Activated CD4-positive, CD25-positive, alpha-beta regulatory T cell (primary cell): ENCODE measurements at regions not wholly inside any gene's neighbourhood (a gene's known extent, or its start where the extent isn't known, plus 50 kb on each side); places are given as distances from the start of the nearest gene placed in this dataset.
"Not testable (repeated sequence)": the region's sequence is repeated elsewhere in the genome, so short reads cannot be mapped to it uniquely, and the experiment has no call there.

Source experiments
- DNase-seq, 4 experiments: peaks; one replicate each; lab custom pipeline; 2025; lab: John Stamatoyannopoulos, UW

- DNase-seq: no peak
Observed at GRCh38 chr2:16726577-16726976, 60.9 kb upstream of the CYRIA start.

- no peak for DNase-seq
Observed at GRCh38 chr2:16726147-16726546, 60.5 kb upstream of the CYRIA start.

GRCh38 chr2:16725549-16725948 lies 59.9 kb upstream of the CYRIA start:
- no peak for DNase-seq

GRCh38 chr2:16722677-16723076 lies 57.0 kb upstream of the CYRIA start:
- DNase-seq: no peak

GRCh38 chr2:16722126-16722525 lies 56.5 kb upstream of the CYRIA start:
- DNase-seq: no peak

- DNase-seq: not testable (repeated sequence)
Observed at GRCh38 chr2:16721529-16721928, 55.9 kb upstream of the CYRIA start.

GRCh38 chr2:16720737-16721136 lies 55.1 kb upstream of the CYRIA start:
- DNase-seq: not testable (repeated sequence)

GRCh38 chr2:16719485-16719808 lies 53.8 kb upstream of the CYRIA start:
- no peak for DNase-seq

- no peak for DNase-seq
Observed at GRCh38 chr2:16718576-16719484, 53.2 kb upstream of the CYRIA start.

- no peak for DNase-seq
Observed at GRCh38 chr2:16717477-16717876, 51.8 kb upstream of the CYRIA start.

GRCh38 chr2:16716944-16717343 lies 51.3 kb upstream of the CYRIA start:
- no peak for DNase-seq

- DNase-seq: no peak
Observed at GRCh38 chr2:16716024-16716423, 50.4 kb upstream of the CYRIA start.
